ENCODE measurements at regions not wholly inside any gene's neighbourhood (a gene's known extent, or its start where the extent isn't known, plus 50 kb on each side); places are given as distances from the start of the nearest gene placed in this dataset.

GRCh38 chr6:81413306-81413705, 339.2 kb downstream of the TENT5A start:
- H3K4me1 Mint-ChIP-seq (ENCODE audit: unreplicated experiment), result no peaks in the 10 kb centered on the region
- H3K27me3 Mint-ChIP-seq (ENCODE audit: unreplicated experiment), result peaks cover 28% of the 10 kb centered on the region
- no peak for DNase-seq (ENCODE audit: extremely low spot score, unreplicated experiment)
- H3K9me3 Mint-ChIP-seq (ENCODE audit: unreplicated experiment), result no peaks in the 10 kb centered on the region
- H3K27ac Mint-ChIP-seq (ENCODE audit: unreplicated experiment), result no peak overlapping the region
- H3K36me3 Mint-ChIP-seq (ENCODE audit: unreplicated experiment), result no peaks in the 10 kb centered on the region
- no peak overlapping the region for H3K4me3 Mint-ChIP-seq (ENCODE audit: unreplicated experiment)
- TF ChIP-seq, protein P1, sequence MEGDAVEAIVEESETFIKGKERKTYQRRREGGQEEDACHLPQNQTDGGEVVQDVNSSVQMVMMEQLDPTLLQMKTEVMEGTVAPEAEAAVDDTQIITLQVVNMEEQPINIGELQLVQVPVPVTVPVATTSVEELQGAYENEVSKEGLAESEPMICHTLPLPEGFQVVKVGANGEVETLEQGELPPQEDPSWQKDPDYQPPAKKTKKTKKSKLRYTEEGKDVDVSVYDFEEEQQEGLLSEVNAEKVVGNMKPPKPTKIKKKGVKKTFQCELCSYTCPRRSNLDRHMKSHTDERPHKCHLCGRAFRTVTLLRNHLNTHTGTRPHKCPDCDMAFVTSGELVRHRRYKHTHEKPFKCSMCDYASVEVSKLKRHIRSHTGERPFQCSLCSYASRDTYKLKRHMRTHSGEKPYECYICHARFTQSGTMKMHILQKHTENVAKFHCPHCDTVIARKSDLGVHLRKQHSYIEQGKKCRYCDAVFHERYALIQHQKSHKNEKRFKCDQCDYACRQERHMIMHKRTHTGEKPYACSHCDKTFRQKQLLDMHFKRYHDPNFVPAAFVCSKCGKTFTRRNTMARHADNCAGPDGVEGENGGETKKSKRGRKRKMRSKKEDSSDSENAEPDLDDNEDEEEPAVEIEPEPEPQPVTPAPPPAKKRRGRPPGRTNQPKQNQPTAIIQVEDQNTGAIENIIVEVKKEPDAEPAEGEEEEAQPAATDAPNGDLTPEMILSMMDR (IDR thresholded peaks at IDR 0.05), result no peak

DNA sequence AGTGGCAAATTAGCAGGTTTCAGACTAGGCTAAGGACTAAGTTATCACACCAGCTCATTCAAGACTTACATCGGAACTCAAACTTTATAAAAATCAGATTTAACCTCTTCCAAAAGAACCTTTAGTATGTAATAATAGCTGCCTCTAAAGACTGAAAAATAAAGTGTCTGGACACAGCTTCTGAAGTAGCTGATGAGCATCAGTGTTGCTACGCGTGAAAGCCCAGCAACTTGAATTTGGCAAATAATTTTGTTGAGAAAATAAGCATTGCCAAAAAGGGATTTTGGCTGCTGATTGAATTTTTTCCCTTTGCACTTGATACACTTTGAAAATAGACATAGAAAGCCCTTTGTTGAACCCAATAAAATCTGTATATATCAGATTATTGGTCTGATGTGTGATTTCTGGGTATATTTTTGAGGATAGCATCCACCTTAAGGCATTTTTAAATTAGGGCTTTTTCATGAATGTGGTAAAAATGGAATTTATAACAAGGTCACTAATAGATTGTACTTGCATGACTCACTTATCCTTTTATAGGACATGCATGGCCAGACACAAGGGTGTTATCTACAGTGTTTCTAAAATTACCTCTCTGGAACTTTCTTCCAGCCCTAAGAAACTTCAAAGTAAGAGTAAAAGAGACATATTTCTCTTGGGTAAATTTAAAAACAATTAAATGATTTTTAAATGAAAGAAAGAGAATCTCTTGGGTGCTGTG, 350.4 kb downstream of the TENT5A start:
- Mint-ChIP-seq H3K4me3 (ENCODE audit: unreplicated experiment) (no peak overlapping the region), H3K27ac (ENCODE audit: unreplicated experiment) (no peak overlapping the region), H3K9me3 (ENCODE audit: unreplicated experiment) (no peaks in the 10 kb centered on the region), H3K4me1 (ENCODE audit: unreplicated experiment) (no peaks in the 10 kb centered on the region), H3K27me3 (ENCODE audit: unreplicated experiment) (peaks cover 16% of the 10 kb centered on the region), H3K36me3 (ENCODE audit: unreplicated experiment) (no peaks in the 10 kb centered on the region)
- TF ChIP-seq, protein P1 (IDR thresholded peaks at IDR 0.05), result no peak
- no peak for DNase-seq (ENCODE audit: extremely low spot score, unreplicated experiment)

GRCh38 chr6:81396916-81397315, 355.6 kb downstream of the TENT5A start:
- H3K27ac Mint-ChIP-seq (ENCODE audit: unreplicated experiment), result no peak overlapping the region
- peaks cover under 1% of the 10 kb centered on the region for H3K9me3 Mint-ChIP-seq (ENCODE audit: unreplicated experiment)
- no peak for DNase-seq (ENCODE audit: extremely low spot score, unreplicated experiment)
- no peak overlapping the region for H3K4me3 Mint-ChIP-seq (ENCODE audit: unreplicated experiment)
- no peaks in the 10 kb centered on the region for H3K36me3 Mint-ChIP-seq (ENCODE audit: unreplicated experiment)
- H3K27me3 Mint-ChIP-seq (ENCODE audit: unreplicated experiment), result peaks cover 5% of the 10 kb centered on the region
- no peaks in the 10 kb centered on the region for H3K4me1 Mint-ChIP-seq (ENCODE audit: unreplicated experiment)
- TF ChIP-seq, protein P1 (IDR thresholded peaks at IDR 0.05), result no peak

- Mint-ChIP-seq H3K27ac (ENCODE audit: unreplicated experiment) (no peak overlapping the region), H3K9me3 (ENCODE audit: unreplicated experiment) (peaks cover 6% of the 10 kb centered on the region), H3K4me3 (ENCODE audit: unreplicated experiment) (no peak overlapping the region), H3K27me3 (ENCODE audit: unreplicated experiment) (peaks cover 32% of the 10 kb centered on the region), H3K4me1 (ENCODE audit: unreplicated experiment) (peaks cover 2% of the 10 kb centered on the region), H3K36me3 (ENCODE audit: unreplicated experiment) (no peaks in the 10 kb centered on the region)
- TF ChIP-seq, protein P1 (IDR thresholded peaks at IDR 0.05), result no peak
- no peak for DNase-seq (ENCODE audit: extremely low spot score, unreplicated experiment)
These were observed 365.3 kb downstream of the TENT5A start for GRCh38 chr6:81387163-81387562.

DNA sequence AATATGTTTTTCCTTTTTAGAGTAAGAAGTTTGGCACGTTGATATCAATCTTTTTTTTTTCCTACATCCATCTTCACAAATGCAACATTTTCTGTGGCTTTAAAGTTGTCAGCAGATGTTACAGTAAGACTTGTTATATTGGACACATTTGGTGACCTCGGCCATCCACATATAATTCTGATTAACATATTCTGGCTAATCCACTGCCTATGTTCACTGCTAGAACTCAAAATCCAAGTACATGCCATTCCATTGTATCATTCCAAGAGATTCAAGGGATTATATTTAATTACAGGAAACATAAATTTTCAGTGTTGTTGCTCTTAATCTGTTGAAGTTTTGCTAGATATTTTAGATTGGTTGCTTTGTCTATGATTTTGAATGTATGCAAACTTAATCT, 367.6 kb downstream of the TENT5A start:
- DNase-seq (ENCODE audit: extremely low spot score, unreplicated experiment), result no peak
- TF ChIP-seq, protein P1 (IDR thresholded peaks at IDR 0.05), result no peak
- Mint-ChIP-seq H3K4me3 (ENCODE audit: unreplicated experiment) (no peak overlapping the region), H3K9me3 (ENCODE audit: unreplicated experiment) (peaks cover 4% of the 10 kb centered on the region), H3K27me3 (ENCODE audit: unreplicated experiment) (peaks cover 43% of the 10 kb centered on the region), H3K4me1 (ENCODE audit: unreplicated experiment) (peaks cover 2% of the 10 kb centered on the region), H3K27ac (ENCODE audit: unreplicated experiment) (no peak overlapping the region), H3K36me3 (ENCODE audit: unreplicated experiment) (no peaks in the 10 kb centered on the region)

All from osteocyte (in vitro differentiated cells).